NT2/D1 (cell line): ENCODE measurements at regions not wholly inside any gene's neighbourhood (a gene's known extent, or its start where the extent isn't known, plus 50 kb on each side); places are given as distances from the start of the nearest gene placed in this dataset.

Source experiments
- SUZ12 ChIP-seq: IDR thresholded peaks from 2 replicates; pipeline ENCODE4 v1.6.1; 2011; ENCODE audit not compliant: insufficient read length, insufficient read depth; ENCODE audit errors: extremely low read depth
- YY1 ChIP-seq: IDR thresholded peaks from 2 replicates; pipeline ENCODE4 v1.6.1; 2011; ENCODE audit not compliant: insufficient read length, insufficient read depth
- ZNF274 ChIP-seq: IDR thresholded peaks from 2 replicates; pipeline ENCODE4 v1.6.1; 2011; ENCODE audit warnings: mild to moderate bottlenecking, low read depth, low read length

- TF ChIP-seq ZNF274 (no peak), YY1 (no peak), SUZ12 (no peak)
These were observed 375.7 kb downstream of the TDRD3 start for GRCh38 chr13:60772726-60773125.
